ENCODE measurements at regions not wholly inside any gene's neighbourhood (a gene's known extent, or its start where the extent isn't known, plus 50 kb on each side); places are given as distances from the start of the nearest gene placed in this dataset.

- Histone ChIP-seq H3K4me3 (no peak overlapping the region), H3K79me2 (ENCODE audit: control insufficient read depth, insufficient read depth, low read length) (no peaks in the 10 kb centered on the region), H3K36me3 (ENCODE audit: control insufficient read depth in 2 of 2, insufficient read depth in 2 of 2, low read length in 1 of 2) (no peaks in the 10 kb centered on the region), H2AFZ (ENCODE audit: control insufficient read depth, low read depth, low read length) (no peak overlapping the region), H4K20me1 (ENCODE audit: control insufficient read depth, insufficient read depth) (no peaks in the 10 kb centered on the region), H3K4me2 (ENCODE audit: control insufficient read depth, insufficient read depth) (no peak overlapping the region), H3K9me3 (replicated peaks; ENCODE audit: control insufficient read depth, insufficient read depth, low read length) (no peaks in the 10 kb centered on the region), H3K27me3 (replicated peaks in 1 of 2; ENCODE audit: control insufficient read depth in 2 of 2, insufficient read depth in 2 of 2, low read length in 1 of 2) (no peaks in the 10 kb centered on the region), H3K4me1 (ENCODE audit: control insufficient read depth, insufficient read depth, low read length) (no peaks in the 10 kb centered on the region), H3K27ac (ENCODE audit: control insufficient read depth, insufficient read depth) (no peak overlapping the region), H3K9ac (ENCODE audit: control insufficient read depth, insufficient read depth, low read length) (no peak overlapping the region)
- ChIA-PET RAD21 (ENCODE audit: unreplicated experiment) (no interaction called here), POLR2A (no interaction called here), CTCF (no interaction called here), SMC1A (ENCODE audit: uncharacterized antibody, unreplicated experiment) (interaction anchor here (0.6 kb wide), 1 partner anchor 14 kb away, joined by 3 read pairs; no protein-coding TSS in a partner anchor)
- no peak for ATAC-seq
- no peak for FAIRE-seq
- intact Hi-C loops (cut with micrococcal nuclease; ENCODE audit: unreplicated experiment), result no loop called here
- in situ Hi-C loops (cut with MboI), result no loop called here
- WGBS (ENCODE audit: insufficient coverage, insufficient replicate concordance, low lambda C conversion rate, missing lambda C conversion rate), result 0% methylated on average over 1 of the region's 1 CpG
- no TSS peak for BruUV-seq (replicated peaks)
- DNase-seq (ENCODE audit: low read depth, low spot score), result no peak
- no peak for TF ChIP-seq SP1 (IDR thresholded peaks at IDR 0.05; ENCODE audit: low read depth, low read length)
- no peak for TF ChIP-seq NFYB (IDR thresholded peaks at IDR 0.05; ENCODE audit: insufficient read depth, low read depth, low read length)
- TF ChIP-seq ZNF207 (IDR thresholded peaks at IDR 0.05; ENCODE audit: borderline replicate concordance), result no peak
- TF ChIP-seq BHLHE40 (IDR thresholded peaks at IDR 0.05; ENCODE audit: borderline replicate concordance in 1 of 2, low read depth in 2 of 2, low read length in 1 of 2), result no peak
- TF ChIP-seq SMAD1 (IDR thresholded peaks at IDR 0.05; ENCODE audit: low read depth, partially characterized antibody), result no peak
- no peak for TF ChIP-seq ETV6 (conservative IDR thresholded peaks at IDR 0.05 in 1 of 2, IDR thresholded peaks at IDR 0.05 in 1 of 2; ENCODE audit: borderline replicate concordance in 1 of 2, low read depth in 1 of 2)
- TF ChIP-seq NR2C1 (IDR thresholded peaks at IDR 0.05), result no peak
- TF ChIP-seq FOS (IDR thresholded peaks at IDR 0.05; ENCODE audit: borderline replicate concordance, extremely low read depth, insufficient read length), result no peak
- no peak for TF ChIP-seq EZH2 (IDR thresholded peaks at IDR 0.05; ENCODE audit: borderline replicate concordance, control insufficient read depth, low read depth, low read length)
- TF ChIP-seq MTA3 (IDR thresholded peaks at IDR 0.05; ENCODE audit: borderline replicate concordance, low read length), result no peak
- TF ChIP-seq SPI1 (IDR thresholded peaks at IDR 0.05; ENCODE audit: borderline replicate concordance, insufficient read depth, low read depth, low read length), result no peak
- TF ChIP-seq SMARCA5 (IDR thresholded peaks at IDR 0.05), result no peak
- TF ChIP-seq ZBED1 (IDR thresholded peaks at IDR 0.05; ENCODE audit: borderline replicate concordance), result no peak
- TF ChIP-seq GABPA (IDR thresholded peaks at IDR 0.05; ENCODE audit: low read depth), result no peak
- TF ChIP-seq JUND (IDR thresholded peaks at IDR 0.05; ENCODE audit: low read depth, low read length), result no peak
- no peak for TF ChIP-seq MYB (IDR thresholded peaks at IDR 0.05; ENCODE audit: borderline replicate concordance, low read depth, low read length)
- TF ChIP-seq RB1 (IDR thresholded peaks at IDR 0.05; ENCODE audit: borderline replicate concordance), result no peak
- TF ChIP-seq TAF1 (IDR thresholded peaks at IDR 0.05; ENCODE audit: borderline replicate concordance, low read depth, low read length), result no peak
Observed at GRCh38 chr3:174346571-174346970, 512.6 kb upstream of the NAALADL2 start.
